WTC11 (cell line): ENCODE measurements at regions not wholly inside any gene's neighbourhood (a gene's known extent, or its start where the extent isn't known, plus 50 kb on each side); places are given as distances from the start of the nearest gene placed in this dataset.

Source experiments
- CTCF ChIP-seq: fragments of 200-600 bp; IDR thresholded peaks from 2 replicates; pipeline ENCODE4 v1.8.0; 2022; ENCODE audit warnings: antibody characterized with exemption
- FOXP1 ChIP-seq: sonication (generic); formaldehyde crosslinking; IDR thresholded peaks from 2 replicates; pipeline ENCODE4 v1.8.0; 2022; ENCODE audit warnings: missing genetic modification reagents, mild to moderate bottlenecking, moderate library complexity, borderline replicate concordance
- GRHL2 ChIP-seq: fragments of 250-450 bp; sonication (Bioruptor Pico); IDR thresholded peaks from 2 replicates; pipeline ENCODE4 v1.8.0; 2022; ENCODE audit warnings: mild to moderate bottlenecking, moderate library complexity; ENCODE audit not compliant: insufficient replicate concordance, severe bottlenecking
- IRF2 ChIP-seq: sonication (generic); formaldehyde crosslinking; IDR thresholded peaks from 2 replicates; pipeline ENCODE4 v1.8.0; 2022; ENCODE audit warnings: low read depth, missing genetic modification reagents, borderline replicate concordance
- SMAD3 ChIP-seq: sonication (generic); formaldehyde crosslinking; IDR thresholded peaks from 2 replicates; pipeline ENCODE4 v1.8.0; 2022; ENCODE audit warnings: missing genetic modification reagents, mild to moderate bottlenecking, borderline replicate concordance
- TF ChIP-seq, protein P1 (sequence below): sonication (generic); formaldehyde crosslinking; IDR thresholded peaks from 2 replicates; pipeline ENCODE4 v1.8.0; 2023; ENCODE audit warnings: missing genetic modification reagents
- TF ChIP-seq, protein P2 (sequence below): sonication (generic); formaldehyde crosslinking; IDR thresholded peaks from 2 replicates; pipeline ENCODE4 v1.8.0; 2022; ENCODE audit warnings: mild to moderate bottlenecking, missing genetic modification reagents

DNA sequence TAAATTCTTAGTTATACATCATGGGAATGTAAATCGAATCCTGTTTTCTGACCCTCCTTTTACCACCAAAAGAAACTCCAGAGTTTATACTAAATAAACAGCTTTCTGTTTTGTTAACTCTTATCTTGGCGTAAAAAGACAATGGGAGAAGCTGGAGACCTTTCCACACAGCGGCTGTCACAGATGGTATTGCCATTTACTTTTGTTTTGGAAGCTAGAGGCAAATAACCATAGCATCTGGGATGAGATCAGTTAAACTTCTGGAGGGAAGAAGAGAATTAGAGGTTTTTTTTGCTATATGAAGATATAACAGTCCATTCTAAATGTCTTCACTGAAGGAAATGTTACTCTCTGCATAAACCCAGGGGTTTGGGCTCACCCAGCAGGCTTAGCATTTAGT, 258.9 kb downstream of the REEP3 start:
- TF ChIP-seq SMAD3 (CRISPR knock-in tag): no peak
- no peak for TF ChIP-seq CTCF
- TF ChIP-seq, protein P1, sequence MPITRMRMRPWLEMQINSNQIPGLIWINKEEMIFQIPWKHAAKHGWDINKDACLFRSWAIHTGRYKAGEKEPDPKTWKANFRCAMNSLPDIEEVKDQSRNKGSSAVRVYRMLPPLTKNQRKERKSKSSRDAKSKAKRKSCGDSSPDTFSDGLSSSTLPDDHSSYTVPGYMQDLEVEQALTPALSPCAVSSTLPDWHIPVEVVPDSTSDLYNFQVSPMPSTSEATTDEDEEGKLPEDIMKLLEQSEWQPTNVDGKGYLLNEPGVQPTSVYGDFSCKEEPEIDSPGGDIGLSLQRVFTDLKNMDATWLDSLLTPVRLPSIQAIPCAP (CRISPR knock-in tag): no peak
- TF ChIP-seq FOXP1 (CRISPR knock-in tag): no peak
- TF ChIP-seq, protein P2, sequence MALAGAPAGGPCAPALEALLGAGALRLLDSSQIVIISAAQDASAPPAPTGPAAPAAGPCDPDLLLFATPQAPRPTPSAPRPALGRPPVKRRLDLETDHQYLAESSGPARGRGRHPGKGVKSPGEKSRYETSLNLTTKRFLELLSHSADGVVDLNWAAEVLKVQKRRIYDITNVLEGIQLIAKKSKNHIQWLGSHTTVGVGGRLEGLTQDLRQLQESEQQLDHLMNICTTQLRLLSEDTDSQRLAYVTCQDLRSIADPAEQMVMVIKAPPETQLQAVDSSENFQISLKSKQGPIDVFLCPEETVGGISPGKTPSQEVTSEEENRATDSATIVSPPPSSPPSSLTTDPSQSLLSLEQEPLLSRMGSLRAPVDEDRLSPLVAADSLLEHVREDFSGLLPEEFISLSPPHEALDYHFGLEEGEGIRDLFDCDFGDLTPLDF (CRISPR knock-in tag): no peak
- no peak for TF ChIP-seq IRF2 (CRISPR knock-in tag)
- no peak for TF ChIP-seq GRHL2 (CRISPR knock-in tag)
